GM18951 (cell line): ENCODE measurements at regions not wholly inside any gene's neighbourhood (a gene's known extent, or its start where the extent isn't known, plus 50 kb on each side); places are given as distances from the start of the nearest gene placed in this dataset.

ENCODE experiments used
- POLR2A ChIP-seq: IDR thresholded peaks from 4 replicates; pipeline ENCODE4 v1.6.1; 2011; ENCODE audit warnings: mild to moderate bottlenecking; ENCODE audit not compliant: insufficient read length, insufficient read depth; ENCODE audit errors: extremely low read depth
- in situ Hi-C: fragments of 300-500 bp; cut with MboI; formaldehyde crosslinking; loops from one replicate; pipeline ENCODE4 v1.12.0; 2022; ENCODE audit warnings: low sequenced_read_pairs, mixed read lengths, inconsistent platforms; ENCODE audit not compliant: unreplicated experiment

- in situ Hi-C loops = no loop called here
- TF ChIP-seq POLR2A = no peak
These were observed 524.1 kb downstream of the TBC1D22A start for GRCh38 chr22:47286590-47286989.

- no peak for TF ChIP-seq POLR2A
- in situ Hi-C loops = no loop called here
These were observed 523.5 kb downstream of the TBC1D22A start for GRCh38 chr22:47285981-47286380.

- in situ Hi-C loops = no loop called here
- TF ChIP-seq POLR2A = no peak
These were observed 522.4 kb downstream of the TBC1D22A start for GRCh38 chr22:47284822-47285221.

- in situ Hi-C loops = no loop called here
- TF ChIP-seq POLR2A = no peak
These were observed 521.9 kb downstream of the TBC1D22A start for GRCh38 chr22:47284360-47284759.

- in situ Hi-C loops = no loop called here
- no peak for TF ChIP-seq POLR2A
These were observed 521.3 kb downstream of the TBC1D22A start for GRCh38 chr22:47283616-47284270.

- in situ Hi-C loops = no loop called here
These were observed 520.4 kb downstream of the TBC1D22A start for GRCh38 chr22:47282851-47283250.

GRCh38 chr22:47282366-47282765 is 519.9 kb downstream of the TBC1D22A start:
- no peak for TF ChIP-seq POLR2A
- in situ Hi-C loops = no loop called here

More at GRCh38 chr22:47282851-47283250, 520.4 kb downstream of the TBC1D22A start:
- TF ChIP-seq POLR2A = no peak

- in situ Hi-C loops = no loop called here
- no peak for TF ChIP-seq POLR2A
These were observed 519.0 kb downstream of the TBC1D22A start for GRCh38 chr22:47281126-47282106.

- in situ Hi-C loops = no loop called here
- no peak for TF ChIP-seq POLR2A
These were observed 517.9 kb downstream of the TBC1D22A start for GRCh38 chr22:47280301-47280700.

- in situ Hi-C loops = no loop called here
- no peak for TF ChIP-seq POLR2A
These were observed 517.3 kb downstream of the TBC1D22A start for GRCh38 chr22:47279746-47280145.

- no peak for TF ChIP-seq POLR2A
These were observed 516.9 kb downstream of the TBC1D22A start for GRCh38 chr22:47279337-47279736.

GRCh38 chr22:47278655-47279054 is 516.2 kb downstream of the TBC1D22A start:
- in situ Hi-C loops = no loop called here
- TF ChIP-seq POLR2A = no peak

More at GRCh38 chr22:47279337-47279736, 516.9 kb downstream of the TBC1D22A start:
- in situ Hi-C loops = no loop called here

- in situ Hi-C loops = no loop called here
- TF ChIP-seq POLR2A = no peak
These were observed 515.1 kb downstream of the TBC1D22A start for GRCh38 chr22:47277531-47277930.
